HG03064 (cell line): ENCODE measurements at regions not wholly inside any gene's neighbourhood (a gene's known extent, or its start where the extent isn't known, plus 50 kb on each side); places are given as distances from the start of the nearest gene placed in this dataset.

Source experiments
- ATAC-seq: cut with Tn5 transposase; IDR thresholded peaks from one replicate; pipeline ENCODE4 v1.9.1; 2021; ENCODE audit warnings: low read depth; ENCODE audit not compliant: unreplicated experiment

- no peak for ATAC-seq
These were observed 203.4 kb upstream of the ID2 start for GRCh38 chr2:8478471-8478793.

GRCh38 chr2:8479298-8479697 lies 202.6 kb upstream of the ID2 start:
- ATAC-seq = no peak

GRCh38 chr2:8480915-8481314 lies 200.9 kb upstream of the ID2 start:
- no peak for ATAC-seq

- peak; percentile 48 for ATAC-seq
These were observed 200.3 kb upstream of the ID2 start for GRCh38 chr2:8481463-8482009.

GRCh38 chr2:8482432-8482831 lies 199.4 kb upstream of the ID2 start:
- ATAC-seq = no peak

- no peak for ATAC-seq
These were observed 197.2 kb upstream of the ID2 start for GRCh38 chr2:8484502-8485283.

GRCh38 chr2:8485736-8486135 lies 196.1 kb upstream of the ID2 start:
- ATAC-seq = no peak

GRCh38 chr2:8486141-8486540 lies 195.7 kb upstream of the ID2 start:
- ATAC-seq = no peak

- ATAC-seq = peak; percentile 23
These were observed 194.4 kb upstream of the ID2 start for GRCh38 chr2:8487461-8487932.

GRCh38 chr2:8488001-8488738 lies 193.7 kb upstream of the ID2 start:
- ATAC-seq = peak; percentile 66

- ATAC-seq = no peak
These were observed 192.6 kb upstream of the ID2 start for GRCh38 chr2:8489221-8489620.

GRCh38 chr2:8489751-8490150 lies 192.1 kb upstream of the ID2 start:
- ATAC-seq = no peak

- no peak for ATAC-seq
These were observed 191.6 kb upstream of the ID2 start for GRCh38 chr2:8490166-8490721.

GRCh38 chr2:8491296-8492027 lies 190.4 kb upstream of the ID2 start:
- ATAC-seq = no peak

- ATAC-seq = no peak
These were observed 187.7 kb upstream of the ID2 start for GRCh38 chr2:8494151-8494550.

- no peak for ATAC-seq
These were observed 187.3 kb upstream of the ID2 start for GRCh38 chr2:8494589-8494988.

GRCh38 chr2:8495189-8495989 lies 186.5 kb upstream of the ID2 start:
- ATAC-seq = no peak

GRCh38 chr2:8496079-8496478 lies 185.8 kb upstream of the ID2 start:
- ATAC-seq = no peak

GRCh38 chr2:8496617-8497016 lies 185.2 kb upstream of the ID2 start:
- ATAC-seq = no peak

GRCh38 chr2:8498994-8499393 lies 182.9 kb upstream of the ID2 start:
- no peak for ATAC-seq
